Loucy (cell line): ENCODE measurements at regions not wholly inside any gene's neighbourhood (a gene's known extent, or its start where the extent isn't known, plus 50 kb on each side); places are given as distances from the start of the nearest gene placed in this dataset.

Experiments used
- CTCF ChIP-seq: fragments of 200-600 bp; sonication (generic); conservative IDR thresholded peaks from 2 replicates; pipeline ENCODE4 v1.5.1; 2014; ENCODE audit warnings: mild to moderate bottlenecking, antibody characterized with exemption, low read length
- EZH2phosphoT487 ChIP-seq: fragments of 200-600 bp; IDR thresholded peaks from 2 replicates; pipeline ENCODE4 v1.6.1; 2018; ENCODE audit warnings: antibody characterized with exemption, mild to moderate bottlenecking, moderate library complexity, borderline replicate concordance

GRCh38 chr16:73304008-73304774, 256.3 kb upstream of the ZFHX3 start:
- TF ChIP-seq CTCF (no peak), EZH2phosphoT487 (no peak)
